Panc1 (cell line): ENCODE measurements at regions not wholly inside any gene's neighbourhood (a gene's known extent, or its start where the extent isn't known, plus 50 kb on each side); places are given as distances from the start of the nearest gene placed in this dataset.

Experiments used
- CTCF ChIP-seq: fragments of 450-650 bp; IDR thresholded peaks from 2 replicates; pipeline ENCODE4 v1.5.1; 2017; ENCODE audit warnings: mild to moderate bottlenecking
- POLR2AphosphoS5 ChIP-seq: IDR thresholded peaks from 2 replicates; pipeline ENCODE4 v1.6.1; 2012; ENCODE audit warnings: mild to moderate bottlenecking, low read depth, low read length, moderate library complexity
- TCF7L2 ChIP-seq: IDR thresholded peaks from 2 replicates; pipeline ENCODE4 v1.6.1; 2011; ENCODE audit warnings: mild to moderate bottlenecking, low read depth, low read length, inconsistent platforms

DNA sequence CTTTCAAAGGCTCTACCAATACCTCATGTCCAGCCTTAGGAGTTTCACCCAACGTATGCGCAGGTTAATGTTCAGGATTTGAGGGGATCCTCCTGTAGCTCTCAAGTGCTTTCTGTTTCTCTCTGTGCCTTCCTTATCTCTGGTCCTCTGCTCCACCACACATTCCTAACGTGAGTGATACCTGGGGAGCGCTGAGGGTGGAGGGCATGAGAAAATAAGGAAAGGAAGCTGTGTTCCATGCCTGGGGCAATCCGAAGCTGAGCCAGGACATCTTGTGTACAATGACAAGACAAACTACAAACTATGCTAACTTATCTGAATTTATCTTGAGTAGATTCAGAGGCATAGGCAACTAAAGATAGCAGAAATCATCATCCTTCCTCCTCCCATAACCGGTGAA is 136.4 kb downstream of the SST start:
- TF ChIP-seq CTCF (no peak), POLR2AphosphoS5 (no peak), TCF7L2 (no peak)
